ENCODE measurements at regions not wholly inside any gene's neighbourhood (a gene's known extent, or its start where the extent isn't known, plus 50 kb on each side); places are given as distances from the start of the nearest gene placed in this dataset.
"Not testable (repeated sequence)": the region's sequence is repeated elsewhere in the genome, so short reads cannot be mapped to it uniquely, and the experiment has no call there.

DNA sequence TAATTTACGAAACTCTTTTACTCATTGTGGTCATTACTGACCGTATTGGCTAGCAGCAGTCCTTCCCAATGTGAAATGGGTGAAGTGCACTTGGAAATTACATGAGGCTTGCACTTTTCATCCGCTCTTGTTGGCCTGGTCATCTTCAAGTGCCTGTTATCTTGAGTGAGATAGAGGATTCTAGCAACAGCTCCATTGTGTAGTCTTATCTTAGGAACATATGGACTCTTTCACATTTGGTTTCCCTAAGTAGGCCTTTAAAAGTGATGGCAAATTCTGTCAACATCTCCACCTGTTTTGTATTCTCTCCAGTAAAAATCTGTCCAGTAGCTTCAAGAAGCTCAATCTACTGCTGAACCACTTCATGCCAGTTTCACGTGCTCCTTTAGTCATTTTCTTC is 114.8 kb upstream of the MARCKS start:
- no peak for DNase-seq

DNA sequence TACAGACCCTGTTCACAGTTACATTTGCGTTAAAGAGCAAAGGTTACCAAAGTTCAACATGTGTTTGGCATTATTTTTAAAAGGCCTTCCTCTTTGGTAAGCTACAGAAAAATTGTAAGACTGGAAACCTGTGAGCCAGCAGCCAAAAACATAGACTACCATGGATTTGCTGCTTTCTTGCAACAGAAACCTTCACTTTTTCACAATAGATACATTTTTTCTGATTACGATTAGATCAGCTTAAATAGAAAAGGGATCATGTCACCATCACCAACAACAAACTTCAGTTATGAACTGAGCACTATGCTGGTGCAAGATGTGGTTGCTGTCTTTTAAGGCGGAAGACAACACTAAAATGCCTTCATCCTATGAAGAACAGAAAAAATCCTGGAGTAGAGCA is 112.3 kb upstream of the MARCKS start:
- DNase-seq, result no peak

DNA sequence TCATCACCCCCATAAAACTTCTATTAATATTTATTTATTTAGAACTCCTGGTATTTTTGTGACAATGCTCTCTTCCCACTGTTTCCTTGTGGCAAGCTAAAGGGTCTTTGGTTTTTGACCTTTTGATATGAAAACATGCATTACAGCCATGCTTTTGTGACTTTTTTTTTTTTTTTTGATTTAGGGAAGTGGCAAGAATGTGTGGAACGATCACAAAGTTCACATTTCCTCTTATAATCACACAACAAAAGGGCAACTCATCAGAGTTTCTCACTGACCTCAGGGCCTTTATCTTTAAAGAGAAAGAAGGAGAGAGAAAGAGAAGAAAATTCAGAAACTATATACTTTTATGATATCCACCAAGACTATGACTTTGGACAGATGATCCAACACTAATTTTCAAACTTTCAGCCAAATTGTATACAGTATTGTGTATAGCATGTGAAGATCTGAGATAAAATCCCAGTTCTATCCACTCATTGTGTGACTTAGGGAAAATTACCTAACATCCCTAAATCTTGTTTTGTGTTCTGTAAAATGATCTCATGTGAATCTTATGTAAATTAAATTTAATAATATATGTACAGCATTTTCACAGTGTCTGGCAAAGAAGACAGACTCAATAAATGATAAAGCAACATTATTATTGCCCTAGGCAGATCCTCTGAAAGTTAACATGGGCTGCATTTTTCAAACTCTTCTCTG is 106.8 kb upstream of the MARCKS start:
- DNase-seq, result no peak

DNA sequence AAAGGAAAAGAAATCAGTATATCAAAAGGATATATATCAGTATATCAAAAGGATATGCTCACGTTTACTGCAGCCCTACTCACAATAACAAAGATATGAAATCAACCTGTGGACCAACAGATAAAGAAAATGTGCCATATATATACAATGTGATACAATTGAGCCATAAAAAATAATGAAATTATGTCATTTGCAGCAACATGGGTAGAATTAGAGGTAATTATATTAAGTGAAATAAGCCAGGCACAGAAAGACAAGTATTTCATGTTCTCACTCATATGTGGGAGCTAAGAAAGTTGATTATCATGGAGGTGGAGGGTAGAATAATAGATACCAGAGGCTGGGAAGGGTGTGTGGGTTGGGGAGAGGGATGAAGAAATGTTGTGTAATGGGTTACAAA is 102.9 kb upstream of the MARCKS start:
- DNase-seq, result no peak

DNA sequence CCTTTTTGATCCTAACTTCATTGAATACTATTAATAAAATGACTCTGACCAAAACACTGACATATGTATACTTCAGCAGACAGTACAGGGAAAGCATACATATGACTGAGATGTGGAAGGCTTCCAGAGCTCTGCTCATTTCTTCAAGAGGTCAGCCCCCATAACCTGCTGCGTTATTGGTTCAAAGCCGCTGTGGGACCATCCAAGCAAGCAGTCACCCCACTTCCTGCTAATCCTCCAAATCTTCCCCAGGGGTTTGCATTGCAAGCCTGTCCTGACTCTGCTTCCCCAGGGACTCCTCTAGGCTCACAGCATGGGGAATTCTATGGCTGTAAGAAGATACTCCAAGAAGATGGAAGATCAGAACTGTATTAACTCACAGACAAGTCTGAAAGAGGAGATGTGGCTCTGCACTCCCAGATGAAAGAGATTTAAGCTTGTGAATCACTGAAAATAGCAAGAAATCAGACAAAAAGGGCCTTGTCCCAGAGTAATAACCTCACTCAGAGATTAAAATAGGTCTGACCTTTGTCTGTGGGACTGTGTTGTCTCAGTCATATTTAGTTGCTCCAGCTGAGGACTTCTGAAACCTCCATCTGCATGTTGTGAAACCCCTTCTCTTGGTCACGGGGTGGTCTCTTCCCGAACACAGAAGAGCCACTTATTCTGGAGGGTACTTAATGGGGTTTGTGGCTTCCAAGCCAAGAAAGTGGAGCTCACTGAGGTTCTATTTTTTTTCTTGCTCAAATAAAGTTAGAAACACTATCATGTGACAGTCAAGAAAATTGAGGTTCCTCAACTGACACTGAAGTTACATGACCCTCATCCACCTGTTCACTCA is 101.5 kb upstream of the MARCKS start:
- no peak for DNase-seq

DNA sequence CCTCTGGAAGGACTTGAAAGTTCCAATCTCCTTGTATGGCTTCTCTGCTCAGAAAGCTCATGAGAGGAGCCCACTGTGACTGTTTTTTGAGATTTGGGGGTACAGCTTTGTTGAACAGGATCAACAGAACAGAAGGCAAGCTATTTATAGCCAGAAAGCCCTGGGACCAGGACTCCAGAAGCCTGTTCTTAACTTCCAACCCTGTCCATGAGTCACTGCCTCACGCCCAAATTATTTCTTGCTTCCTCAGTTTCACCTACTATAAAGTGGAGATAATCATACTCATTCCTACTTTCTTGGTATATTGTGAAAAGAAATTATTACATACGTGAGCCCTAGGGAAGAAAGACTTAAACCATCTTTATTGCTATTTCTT is 100.9 kb upstream of the MARCKS start:
- no peak for DNase-seq

DNA sequence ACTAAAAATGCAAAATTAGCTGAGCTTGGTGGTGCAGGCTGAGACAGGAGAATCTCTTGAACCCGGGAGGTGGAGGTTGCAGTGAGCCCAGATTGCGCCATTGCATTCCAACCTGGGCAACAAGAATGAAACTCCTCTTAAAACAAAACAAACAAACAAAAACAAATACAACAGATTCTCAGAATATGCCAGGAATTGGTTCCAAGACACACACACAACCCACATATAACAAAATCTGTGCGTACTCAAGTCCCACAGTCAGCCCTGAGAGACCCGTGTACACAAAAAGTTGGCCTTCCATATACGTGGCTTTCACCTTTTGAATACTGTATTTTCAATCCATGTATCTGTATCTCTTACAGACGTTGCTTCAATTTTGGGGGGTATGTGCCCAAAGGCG is 98.9 kb upstream of the MARCKS start:
- DNase-seq, result no peak

DNA sequence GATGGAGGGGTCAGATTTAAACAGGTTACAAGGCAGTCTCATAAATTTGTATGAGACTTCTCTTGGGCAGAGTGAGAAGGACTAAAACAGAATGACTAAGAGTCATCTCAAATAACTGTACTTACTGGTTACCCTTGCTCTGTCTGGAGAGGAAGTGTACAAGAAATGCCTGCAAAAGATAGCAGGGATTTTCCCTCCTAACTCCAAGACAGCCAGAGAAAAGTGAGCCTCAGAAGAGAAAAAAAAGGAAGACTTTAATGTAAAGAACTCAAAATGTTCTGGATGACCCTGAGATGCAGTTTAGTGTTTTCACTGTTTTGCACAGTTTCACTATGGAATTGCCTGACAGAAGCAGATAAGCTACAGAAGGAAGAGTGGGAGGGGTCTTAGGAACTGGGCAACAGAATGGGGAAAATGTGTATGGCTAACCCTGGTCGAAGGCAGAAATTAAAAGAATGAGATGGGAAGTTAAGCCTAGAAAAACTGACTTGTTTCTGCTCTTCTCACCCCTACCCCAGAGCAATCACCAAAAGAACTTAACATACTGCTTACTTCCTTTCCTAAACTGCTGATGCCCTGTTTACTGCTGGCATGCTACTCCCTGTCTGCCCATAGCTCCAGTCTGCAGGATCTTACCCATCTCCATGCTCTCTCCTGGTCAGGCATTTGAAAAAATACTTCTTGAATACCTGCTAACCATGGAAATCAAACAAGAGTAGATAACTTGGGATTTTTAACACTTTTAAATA is 98.1 kb upstream of the MARCKS start:
- no peak for DNase-seq

DNA sequence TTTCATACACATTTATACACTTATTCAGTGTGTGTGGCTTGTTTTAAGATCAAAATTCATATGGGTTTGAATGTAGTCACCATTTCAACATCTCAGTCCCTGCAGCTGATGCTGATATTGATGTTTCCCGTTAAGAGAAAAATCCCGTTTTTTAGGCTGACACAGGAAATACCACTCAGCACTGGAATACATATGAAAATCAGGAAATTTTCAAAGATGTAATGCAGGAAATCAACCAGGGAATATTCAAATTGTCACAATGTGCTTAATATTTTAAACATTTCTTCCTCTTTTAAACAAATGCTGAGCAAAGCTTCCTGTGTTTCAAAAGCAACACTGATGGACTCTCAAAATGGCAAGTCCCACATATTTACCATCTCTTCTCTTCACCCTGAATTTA is 94.5 kb upstream of the MARCKS start:
- DNase-seq, result no peak

DNA sequence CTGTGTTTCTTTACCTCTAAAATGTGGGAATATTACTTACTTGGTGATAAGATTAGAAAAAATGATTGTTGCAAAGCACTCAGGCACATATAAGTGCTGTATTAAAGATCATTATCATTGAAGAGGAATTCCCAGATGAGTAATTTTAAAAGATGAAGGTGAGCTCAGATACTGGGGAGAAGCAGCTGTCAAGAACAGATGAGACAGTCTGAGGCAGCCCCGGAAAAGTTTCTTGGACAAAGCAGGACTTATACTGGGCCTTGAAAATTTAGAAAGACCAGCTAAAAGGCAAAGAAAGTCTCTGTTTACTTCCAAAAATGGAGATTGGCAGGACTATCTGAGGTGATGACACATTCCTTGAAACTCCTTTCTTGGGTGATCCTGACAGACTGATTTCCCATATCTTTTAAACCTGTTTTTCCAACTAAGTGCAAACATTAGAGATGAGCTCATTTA is 93.8 kb upstream of the MARCKS start:
- DNase-seq, result no peak

DNA sequence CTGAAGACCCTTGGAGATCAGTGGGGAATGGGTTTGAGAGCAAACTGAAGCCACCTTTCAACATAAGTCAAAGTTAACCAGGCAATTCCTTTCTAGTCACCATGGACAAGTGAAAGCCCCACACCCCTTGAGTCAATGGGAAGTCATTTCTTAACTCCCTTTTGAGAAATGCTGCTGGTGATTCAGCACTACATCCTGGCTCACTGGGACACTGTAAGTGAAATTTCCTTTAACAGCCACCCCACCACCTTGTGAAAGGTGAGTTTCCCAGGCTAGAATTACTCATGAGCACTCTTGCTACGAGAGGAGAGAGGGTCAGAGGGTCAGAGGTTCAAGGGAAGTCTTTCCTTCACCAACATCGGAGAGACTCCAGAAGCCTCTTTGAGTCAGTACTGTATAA is 93.3 kb upstream of the MARCKS start:
- DNase-seq, result no peak

DNA sequence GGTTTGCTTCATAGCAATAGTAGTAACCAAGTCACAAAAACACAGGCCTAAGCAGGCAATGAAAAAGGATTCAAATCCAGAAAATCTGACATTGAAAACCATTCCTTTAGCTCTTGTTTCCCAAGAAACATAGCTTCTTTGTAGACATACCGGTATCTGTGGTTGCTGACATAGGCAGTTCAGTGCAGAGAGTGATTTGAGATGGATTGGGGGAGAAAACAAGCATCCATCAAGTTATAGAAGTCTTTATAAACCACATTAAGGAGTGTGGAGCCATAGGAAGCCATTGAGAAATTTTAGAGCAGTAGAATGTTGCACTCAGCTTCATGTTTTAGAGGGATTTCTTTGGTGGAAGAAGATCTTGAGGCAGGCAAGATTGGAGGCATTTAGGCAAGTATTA is 91.2 kb upstream of the MARCKS start:
- no peak for DNase-seq

DNA sequence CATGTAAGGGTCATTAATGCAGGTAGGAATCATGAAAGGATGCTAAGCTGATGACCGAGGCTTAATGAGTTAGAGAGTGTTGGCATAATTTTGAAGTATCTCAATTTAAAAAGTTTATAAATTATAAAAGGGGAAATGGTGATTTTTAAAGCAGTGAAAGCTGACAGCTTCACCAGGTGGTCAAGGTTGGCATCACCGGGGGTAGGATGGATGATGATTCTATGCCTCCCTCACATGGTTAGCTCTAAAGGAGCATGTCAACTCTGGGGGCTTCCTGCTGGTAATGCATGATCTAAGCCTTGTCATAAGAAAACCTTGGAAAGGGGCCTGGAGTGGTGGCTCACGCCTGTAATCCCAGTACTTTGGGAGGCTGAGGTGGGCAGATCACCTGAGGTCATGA is 89.2 kb upstream of the MARCKS start:
- no peak for DNase-seq

DNA sequence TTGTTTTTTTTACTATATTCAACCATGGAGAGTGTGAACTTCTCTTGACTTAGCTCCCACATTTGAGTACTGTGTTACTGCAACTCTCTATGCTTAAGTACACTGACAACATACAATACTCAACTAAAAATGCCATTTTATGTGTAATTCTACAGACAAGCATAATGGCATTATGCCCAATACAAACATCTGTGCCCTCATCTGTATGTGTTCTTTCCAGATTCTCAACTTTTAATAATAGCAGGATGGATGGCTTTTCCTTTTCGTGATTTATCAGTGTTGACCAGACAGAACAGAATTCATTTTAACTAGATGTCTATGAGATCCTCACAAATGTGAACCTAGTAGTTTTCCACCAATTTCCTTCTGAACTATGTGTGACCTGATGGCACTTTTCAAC is 84.2 kb upstream of the MARCKS start:
- DNase-seq, result no peak

DNA sequence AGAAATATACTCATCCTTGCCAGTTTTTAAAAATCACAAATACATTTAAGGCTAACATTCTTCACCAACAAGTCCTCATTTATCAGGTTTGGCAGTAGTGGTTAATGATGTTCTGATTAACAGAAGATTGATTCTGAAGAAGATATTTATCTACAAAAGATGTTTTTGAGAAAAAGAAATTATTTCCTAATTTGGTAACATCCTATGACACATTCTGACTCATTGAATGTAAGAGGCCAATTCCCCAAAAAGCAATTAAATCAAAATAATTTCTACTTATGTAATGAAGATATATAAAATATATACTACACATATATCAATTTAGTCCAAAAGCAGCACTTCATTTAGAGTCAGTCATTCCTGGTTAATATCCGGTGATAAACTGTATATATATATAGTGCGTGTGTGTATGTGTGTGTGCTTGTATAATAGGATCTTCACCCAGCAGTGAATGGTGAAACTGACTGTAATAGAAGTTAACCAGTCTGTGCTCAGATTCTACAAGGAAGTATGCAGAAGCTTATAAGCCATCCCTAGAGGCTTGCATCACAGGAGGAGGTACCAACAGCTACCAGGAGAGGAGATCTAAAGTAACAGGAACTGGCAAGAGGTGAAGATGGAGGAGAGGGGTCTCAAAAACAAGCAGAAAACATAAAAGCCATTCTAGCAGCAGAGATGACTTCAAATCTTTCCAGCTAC is 82.9 kb upstream of the MARCKS start:
- DNase-seq, result no peak

DNA sequence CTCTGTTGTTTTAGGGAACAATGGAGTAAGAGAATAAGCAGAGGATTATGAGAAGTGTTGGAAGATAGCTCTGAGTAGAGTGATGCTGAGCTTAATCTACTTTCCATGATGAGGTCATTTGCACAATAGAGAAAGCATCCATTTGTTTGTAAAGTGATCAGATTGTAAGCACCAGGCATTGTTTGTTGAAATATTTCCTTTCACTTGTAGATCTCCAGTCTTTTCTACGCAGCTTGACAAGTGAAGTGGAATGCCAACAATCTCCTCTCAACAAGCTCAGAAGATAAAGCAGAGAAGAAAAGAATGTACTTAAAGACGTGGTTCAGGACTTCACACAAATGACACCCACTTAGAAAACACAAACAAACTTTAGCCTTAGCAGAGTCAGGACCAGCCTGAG is 80.1 kb upstream of the MARCKS start:
- no peak for DNase-seq

DNA sequence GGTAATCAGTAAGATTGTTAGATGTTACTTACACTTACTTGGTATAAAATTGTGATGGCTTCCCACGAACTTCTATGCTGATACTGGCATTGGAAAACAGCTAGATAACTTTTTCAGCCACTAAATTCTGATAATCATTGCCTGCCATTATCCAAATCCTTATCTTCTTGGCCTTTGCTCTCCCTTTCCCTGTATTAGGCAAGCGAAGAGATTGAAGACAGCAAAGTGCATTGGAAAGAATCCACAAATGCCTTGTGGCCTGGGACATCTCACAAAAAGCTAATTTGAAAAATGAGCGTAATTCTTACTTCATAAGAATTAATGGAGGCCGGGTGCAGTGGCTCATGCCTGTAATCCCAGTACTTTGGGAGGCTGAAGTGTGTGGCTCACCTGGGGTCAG is 79.5 kb upstream of the MARCKS start:
- no peak for DNase-seq

DNA sequence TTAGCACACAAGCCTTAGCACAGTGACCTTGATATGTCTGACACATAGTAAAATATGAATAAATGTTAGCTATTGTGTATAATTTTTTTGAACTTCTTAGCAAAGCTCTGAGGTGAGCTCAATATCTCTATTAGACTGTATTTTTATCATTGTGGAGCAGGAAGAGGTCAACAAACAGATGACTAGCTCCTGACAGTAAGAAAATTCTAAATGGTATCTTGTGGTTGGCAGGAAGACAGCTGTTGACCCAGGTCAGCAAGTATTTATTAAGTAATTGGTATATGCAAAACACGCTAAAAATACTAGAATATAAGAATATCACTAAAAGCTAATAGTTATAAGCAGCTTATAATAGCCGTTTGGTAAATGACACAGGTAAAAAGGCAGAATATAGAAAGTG is 77.5 kb upstream of the MARCKS start:
- no peak for DNase-seq

DNA sequence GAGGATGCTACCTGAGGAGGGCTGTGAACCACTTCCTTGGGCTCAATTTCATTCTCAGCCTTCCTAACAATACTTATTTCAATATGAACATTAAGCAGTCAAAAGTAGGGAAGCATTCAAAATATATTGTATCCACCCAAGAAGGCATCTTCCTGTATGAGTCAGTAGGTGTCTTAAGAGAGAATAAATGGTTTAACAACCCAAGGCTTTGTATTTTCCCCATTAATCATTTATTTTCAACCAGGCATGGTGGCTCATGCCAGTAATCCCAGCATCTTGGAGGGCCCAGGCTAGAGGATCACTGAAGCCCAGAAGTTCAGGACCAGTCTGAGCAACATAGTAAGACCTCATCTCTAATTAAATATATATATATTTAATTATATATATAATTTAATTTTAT is 74.5 kb upstream of the MARCKS start:
- DNase-seq, result no peak

DNA sequence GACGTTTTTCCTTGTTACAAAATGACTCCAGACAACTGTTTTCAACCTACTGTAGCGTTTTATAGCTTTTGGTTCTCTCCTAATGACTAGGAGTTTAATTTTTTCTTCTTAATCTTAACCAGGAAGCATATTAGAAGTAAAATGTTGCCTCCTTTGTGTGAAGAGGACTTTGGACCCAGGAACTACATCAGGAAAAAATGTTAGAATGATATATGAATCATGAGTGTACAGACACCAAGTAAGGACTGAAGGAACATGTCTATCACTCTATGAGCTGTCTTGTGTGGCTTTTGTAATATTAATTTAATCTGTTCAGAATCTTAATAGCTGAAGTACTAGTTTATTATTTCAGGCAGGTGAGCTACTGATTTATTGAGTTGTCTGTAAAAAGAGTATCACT is 71.0 kb upstream of the MARCKS start:
- DNase-seq, result no peak

DNA sequence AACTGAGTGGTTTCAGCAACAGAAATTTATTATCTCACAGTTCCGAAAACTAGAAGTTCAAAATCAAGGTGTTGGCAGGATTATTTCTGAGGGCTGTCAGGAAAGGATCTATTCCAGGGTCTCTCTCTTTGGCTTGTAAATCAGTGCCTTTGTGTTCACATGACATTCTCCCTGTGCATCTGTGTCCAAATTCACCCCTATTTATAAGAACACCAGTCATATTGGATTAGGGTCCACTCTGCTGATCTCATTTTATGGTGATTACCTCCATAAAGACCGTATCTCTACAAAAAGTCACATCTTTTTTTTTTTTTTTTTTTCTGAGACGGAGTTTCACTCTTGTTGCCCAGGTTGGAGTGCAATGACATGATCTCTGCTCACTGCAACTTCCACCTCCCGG is 68.6 kb upstream of the MARCKS start:
- no peak for DNase-seq

DNA sequence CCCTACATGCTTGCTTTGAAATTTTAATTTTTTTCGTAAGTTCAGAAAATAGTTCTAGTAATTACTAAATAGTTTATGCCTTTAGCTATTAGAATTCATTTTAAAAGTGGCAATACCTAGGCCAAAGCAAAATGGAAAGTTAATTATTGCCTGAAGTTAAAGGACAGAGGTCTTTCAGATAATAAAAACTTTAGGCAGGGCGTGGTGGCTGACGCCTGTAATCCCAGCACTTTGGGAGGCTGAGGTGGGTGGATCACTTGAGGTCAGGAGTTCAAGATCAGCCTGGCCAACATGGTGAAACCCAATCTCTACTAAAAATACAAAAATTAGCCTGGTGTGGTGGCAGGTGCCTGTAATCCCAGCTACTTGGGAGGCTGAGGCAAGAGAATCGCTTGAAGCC is 65.9 kb upstream of the MARCKS start:
- DNase-seq, result not testable (repeated sequence)

DNA sequence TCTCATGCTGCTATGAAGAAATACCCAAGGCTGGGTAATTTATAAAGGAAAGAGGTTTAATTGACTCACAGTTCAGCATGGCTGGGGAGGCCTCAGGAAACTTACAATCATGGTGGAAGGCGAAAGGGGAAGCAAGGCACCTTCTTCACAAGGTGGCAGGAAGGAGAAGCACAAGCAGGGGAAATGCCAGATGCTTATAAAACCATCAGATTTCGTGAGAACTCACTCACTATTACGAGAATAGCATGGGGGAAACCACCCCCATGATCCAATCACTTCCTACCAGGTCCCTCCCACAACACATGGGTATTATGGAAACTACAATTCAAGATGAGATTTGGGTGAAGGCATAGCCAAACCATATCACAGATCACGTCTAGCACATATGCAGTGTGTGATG is 61.8 kb upstream of the MARCKS start:
- not testable (repeated sequence) for DNase-seq

All from NCI-H446 treated with DMSO at 0.1 percent for 48 hours (cell line).